ENCODE measurements at regions not wholly inside any gene's neighbourhood (a gene's known extent, or its start where the extent isn't known, plus 50 kb on each side); places are given as distances from the start of the nearest gene placed in this dataset.

DNA sequence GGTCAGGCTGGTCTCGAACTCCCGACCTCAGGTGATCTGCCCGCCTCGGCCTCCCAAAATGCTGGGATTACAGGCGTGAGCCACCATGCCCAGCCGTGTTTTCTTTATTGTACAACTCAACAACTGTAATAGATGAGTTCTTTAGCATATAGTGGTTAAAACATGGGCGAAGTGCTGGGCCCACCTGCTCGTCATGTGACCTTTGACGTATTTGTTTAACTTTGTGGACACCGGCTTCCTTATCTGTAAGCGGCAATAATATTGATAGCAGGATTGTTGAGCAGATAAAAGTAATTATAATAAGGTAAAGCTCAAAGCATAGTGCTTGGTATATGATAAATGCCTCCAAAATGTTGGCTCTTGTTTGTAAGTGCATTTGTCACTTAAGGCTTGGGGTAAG, 460.3 kb downstream of the KLF12 start:
- H3K27me3 ChIP-seq: no peaks in the 10 kb centered on the region
- H3K4me3 ChIP-seq: no peak overlapping the region
- TF ChIP-seq, protein P1, sequence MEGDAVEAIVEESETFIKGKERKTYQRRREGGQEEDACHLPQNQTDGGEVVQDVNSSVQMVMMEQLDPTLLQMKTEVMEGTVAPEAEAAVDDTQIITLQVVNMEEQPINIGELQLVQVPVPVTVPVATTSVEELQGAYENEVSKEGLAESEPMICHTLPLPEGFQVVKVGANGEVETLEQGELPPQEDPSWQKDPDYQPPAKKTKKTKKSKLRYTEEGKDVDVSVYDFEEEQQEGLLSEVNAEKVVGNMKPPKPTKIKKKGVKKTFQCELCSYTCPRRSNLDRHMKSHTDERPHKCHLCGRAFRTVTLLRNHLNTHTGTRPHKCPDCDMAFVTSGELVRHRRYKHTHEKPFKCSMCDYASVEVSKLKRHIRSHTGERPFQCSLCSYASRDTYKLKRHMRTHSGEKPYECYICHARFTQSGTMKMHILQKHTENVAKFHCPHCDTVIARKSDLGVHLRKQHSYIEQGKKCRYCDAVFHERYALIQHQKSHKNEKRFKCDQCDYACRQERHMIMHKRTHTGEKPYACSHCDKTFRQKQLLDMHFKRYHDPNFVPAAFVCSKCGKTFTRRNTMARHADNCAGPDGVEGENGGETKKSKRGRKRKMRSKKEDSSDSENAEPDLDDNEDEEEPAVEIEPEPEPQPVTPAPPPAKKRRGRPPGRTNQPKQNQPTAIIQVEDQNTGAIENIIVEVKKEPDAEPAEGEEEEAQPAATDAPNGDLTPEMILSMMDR (IDR thresholded peaks at IDR 0.05): no peak
- TF ChIP-seq EP300 (IDR thresholded peaks at IDR 0.05): no peak
- TF ChIP-seq POLR2A (IDR thresholded peaks at IDR 0.05): no peak
- H3K4me1 ChIP-seq (ENCODE audit: insufficient read depth): no peaks in the 10 kb centered on the region
- no peak overlapping the region for H3K27ac ChIP-seq
- DNase-seq: no peak
- WGBS, 3 donors: 89 to 93% (median 93%) methylated on average over 11 of the region's 11 CpGs
- intact Hi-C loops (cut with DNase I): no loop called here
- H3K36me3 ChIP-seq: no peaks in the 10 kb centered on the region
- H3K9me3 ChIP-seq: no peaks in the 10 kb centered on the region

DNA sequence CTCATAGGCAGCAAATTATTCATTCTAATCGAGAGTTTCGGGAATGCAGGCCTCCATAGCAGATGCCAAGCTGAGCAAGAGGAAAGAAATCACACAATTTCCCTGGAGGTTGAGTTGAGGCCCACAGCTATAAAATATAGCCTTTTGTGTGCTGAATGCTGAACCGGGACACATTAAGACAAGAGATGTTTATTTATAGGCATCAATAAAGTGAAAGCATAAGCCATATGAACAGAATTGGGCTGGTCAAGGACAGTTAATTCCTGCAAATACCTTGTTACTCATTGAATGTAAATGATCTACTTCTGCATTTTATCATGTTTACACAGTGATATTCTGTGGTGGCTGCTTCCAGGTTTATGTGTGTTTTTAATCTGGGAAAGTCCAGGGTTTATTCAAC, 461.7 kb downstream of the KLF12 start:
- no peaks in the 10 kb centered on the region for H3K27me3 ChIP-seq
- H3K4me3 ChIP-seq: no peak overlapping the region
- TF ChIP-seq POLR2A (IDR thresholded peaks at IDR 0.05) (no peak), EP300 (IDR thresholded peaks at IDR 0.05) (no peak)
- TF ChIP-seq, protein P1 (IDR thresholded peaks at IDR 0.05): no peak
- 35 to 68% (median 52%) methylated on average over 3 of the region's 3 CpGs for WGBS, 3 donors
- H3K4me1 ChIP-seq (ENCODE audit: insufficient read depth): no peaks in the 10 kb centered on the region
- intact Hi-C loops (cut with DNase I): no loop called here
- H3K27ac ChIP-seq: no peak overlapping the region
- DNase-seq: no peak
- no peaks in the 10 kb centered on the region for H3K9me3 ChIP-seq
- H3K36me3 ChIP-seq: no peaks in the 10 kb centered on the region

DNA sequence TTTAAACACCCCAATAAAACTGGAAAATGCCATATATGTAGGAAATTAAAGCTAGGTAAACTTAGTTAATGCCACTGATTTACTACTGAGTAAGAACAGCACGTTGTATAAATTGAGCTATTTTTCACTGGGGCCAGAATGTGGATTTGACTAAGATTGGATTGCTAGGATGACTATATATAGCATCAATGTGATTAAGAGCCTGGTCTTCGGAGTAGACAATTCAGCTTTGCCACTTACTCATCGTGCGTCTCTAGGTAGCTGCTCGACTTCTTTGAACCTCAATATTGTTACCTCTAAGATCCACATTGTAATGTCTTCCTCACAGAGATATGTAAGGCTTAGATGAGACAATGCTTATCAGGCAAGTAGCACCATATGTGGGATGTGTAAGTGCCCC, 462.5 kb downstream of the KLF12 start:
- no peaks in the 10 kb centered on the region for H3K9me3 ChIP-seq
- DNase-seq: no peak
- no peaks in the 10 kb centered on the region for H3K4me1 ChIP-seq (ENCODE audit: insufficient read depth)
- intact Hi-C loops (cut with DNase I): no loop called here
- H3K36me3 ChIP-seq: no peaks in the 10 kb centered on the region
- 92 to 95% (median 95%) methylated on average over 5 of the region's 5 CpGs for WGBS, 3 donors
- no peak for TF ChIP-seq EP300 (IDR thresholded peaks at IDR 0.05)
- TF ChIP-seq, protein P1 (IDR thresholded peaks at IDR 0.05): no peak
- no peak for TF ChIP-seq POLR2A (IDR thresholded peaks at IDR 0.05)
- H3K4me3 ChIP-seq: no peak overlapping the region
- no peak overlapping the region for H3K27ac ChIP-seq
- H3K27me3 ChIP-seq: no peaks in the 10 kb centered on the region

DNA sequence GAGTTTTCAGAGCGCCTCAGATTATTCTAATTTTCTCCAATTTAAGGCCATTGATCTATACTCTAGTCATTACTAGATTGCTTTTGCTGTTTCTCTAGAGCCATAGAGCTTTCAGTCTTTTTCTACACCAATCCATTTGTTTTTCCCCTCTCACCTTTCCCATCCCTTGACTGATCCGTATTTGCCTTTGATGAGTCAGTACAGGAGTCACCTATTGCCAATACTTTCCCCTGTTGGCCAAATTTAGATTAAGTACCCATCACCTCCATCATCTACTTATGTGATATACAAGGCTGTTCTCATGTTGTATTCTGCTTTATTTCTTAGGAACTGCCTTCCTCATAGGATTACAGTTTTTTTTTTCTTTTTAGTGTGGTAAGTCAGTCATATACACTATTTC, 463.2 kb downstream of the KLF12 start:
- Histone ChIP-seq H3K9me3 (no peaks in the 10 kb centered on the region), H3K36me3 (no peaks in the 10 kb centered on the region), H3K4me1 (ENCODE audit: insufficient read depth) (no peaks in the 10 kb centered on the region), H3K4me3 (no peak overlapping the region), H3K27ac (no peak overlapping the region), H3K27me3 (no peaks in the 10 kb centered on the region)
- TF ChIP-seq, protein P1 (IDR thresholded peaks at IDR 0.05): no peak
- TF ChIP-seq EP300 (IDR thresholded peaks at IDR 0.05) (no peak), POLR2A (IDR thresholded peaks at IDR 0.05) (no peak)
- intact Hi-C loops (cut with DNase I): no loop called here
- DNase-seq: no peak
- WGBS, 3 donors: 91 to 95% (median 95%) methylated on average over 2 of the region's 2 CpGs

DNA sequence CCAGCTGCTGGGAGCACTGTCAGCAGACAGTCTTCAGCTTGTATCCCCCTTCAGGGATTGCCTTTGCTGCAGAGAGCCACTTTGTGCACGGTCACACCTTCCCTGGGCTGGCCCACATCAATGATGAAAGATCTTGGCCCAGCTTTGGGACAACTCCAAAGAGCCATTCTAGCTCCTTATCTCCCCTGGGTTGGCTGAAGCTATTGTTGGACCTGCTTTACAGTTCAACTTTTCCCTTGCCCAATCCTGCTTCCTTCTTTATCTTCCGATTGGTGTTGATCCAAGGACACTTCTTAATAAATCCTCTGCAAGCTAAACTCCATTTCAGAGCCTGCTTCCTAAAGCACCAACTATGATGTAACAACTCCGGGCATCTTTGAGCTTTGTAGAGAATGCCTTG, 466.4 kb downstream of the KLF12 start:
- Histone ChIP-seq H3K9me3 (no peaks in the 10 kb centered on the region), H3K4me3 (no peak overlapping the region), H3K27ac (no peak overlapping the region), H3K36me3 (no peaks in the 10 kb centered on the region), H3K4me1 (ENCODE audit: insufficient read depth) (no peaks in the 10 kb centered on the region), H3K27me3 (no peaks in the 10 kb centered on the region)
- TF ChIP-seq, protein P1 (IDR thresholded peaks at IDR 0.05): no peak
- TF ChIP-seq EP300 (IDR thresholded peaks at IDR 0.05) (no peak), POLR2A (IDR thresholded peaks at IDR 0.05) (no peak)
- DNase-seq: no peak
- intact Hi-C loops (cut with DNase I): loop anchor here in 1 of 4 donors (5.0 kb wide), 1 partner anchor 135 kb away; no protein-coding TSS in a partner anchor
- 35 to 42% (median 37%) methylated on average over 3 of the region's 3 CpGs for WGBS, 3 donors

Measured in ovary (tissue), 7 donors.